ENCODE measurements at regions not wholly inside any gene's neighbourhood (a gene's known extent, or its start where the extent isn't known, plus 50 kb on each side); places are given as distances from the start of the nearest gene placed in this dataset.

DNA sequence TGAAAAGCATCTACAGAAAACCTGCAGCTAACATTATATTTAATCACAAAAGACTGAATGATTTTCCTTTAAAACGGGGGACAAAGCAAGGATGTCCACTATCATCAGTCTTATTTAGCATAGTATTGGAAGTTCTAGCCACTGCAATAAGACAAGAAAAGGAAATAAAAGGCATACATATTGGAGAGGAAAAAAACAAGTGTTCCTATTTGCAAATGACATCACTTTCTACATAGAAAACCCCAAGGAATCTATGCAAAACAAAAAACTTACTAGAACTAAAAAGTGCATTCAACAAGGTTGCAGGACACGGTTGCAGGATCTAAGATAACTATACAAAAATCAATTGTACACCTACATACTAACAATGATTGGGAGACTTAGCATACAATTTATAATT lies 101.6 kb upstream of the MEF2A start:
- TF ChIP-seq USF1 (CRISPR knock-in tag; IDR thresholded peaks at IDR 0.05) (no peak), MLX (CRISPR knock-in tag; IDR thresholded peaks at IDR 0.05) (no peak), CBFB (CRISPR knock-in tag; IDR thresholded peaks at IDR 0.05; ENCODE audit: low read depth) (no peak), CTCF (IDR thresholded peaks at IDR 0.05) (no peak), E2F1 (CRISPR knock-in tag; IDR thresholded peaks at IDR 0.05) (no peak)
- TF ChIP-seq, protein P1, sequence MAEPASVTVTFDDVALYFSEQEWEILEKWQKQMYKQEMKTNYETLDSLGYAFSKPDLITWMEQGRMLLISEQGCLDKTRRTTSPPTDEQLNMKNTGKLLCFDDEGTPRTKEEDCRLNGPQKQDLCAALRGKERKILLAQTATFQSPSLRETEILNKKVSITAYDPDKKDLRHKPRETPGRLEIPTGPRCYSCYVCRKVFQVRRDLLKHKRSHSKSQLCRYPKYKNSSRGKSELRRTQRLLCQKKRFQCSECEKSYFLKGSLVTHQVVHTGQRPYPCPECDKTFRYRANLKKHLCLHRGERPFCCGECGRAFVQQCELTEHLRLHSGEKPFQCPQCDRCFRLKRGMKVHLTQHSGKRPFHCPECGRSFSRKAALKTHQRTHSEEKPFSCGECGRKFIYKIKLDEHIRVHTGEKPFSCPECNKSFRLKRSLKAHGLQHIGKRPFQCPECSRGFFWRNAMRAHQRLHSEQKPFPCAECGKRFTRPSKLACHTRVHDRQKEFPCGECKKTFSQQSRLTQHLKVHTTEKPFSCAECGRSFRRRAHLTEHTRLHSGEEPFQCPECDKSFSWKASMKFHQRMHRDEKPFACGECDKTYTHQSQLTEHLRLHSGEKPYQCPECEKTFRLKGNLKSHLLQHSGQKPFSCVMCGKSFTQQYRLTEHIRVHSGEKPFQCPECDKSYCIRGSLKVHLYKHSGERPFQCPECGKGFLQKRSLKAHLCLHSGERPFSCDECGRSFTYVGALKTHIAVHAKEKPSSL (CRISPR knock-in tag; conservative IDR thresholded peaks at IDR 0.05) = no peak

Data from WTC11 (cell line).